Right renal cortex interstitium (tissue), 3 donors: ENCODE measurements at regions not wholly inside any gene's neighbourhood (a gene's known extent, or its start where the extent isn't known, plus 50 kb on each side); places are given as distances from the start of the nearest gene placed in this dataset.

Experiments
- DNase-seq, 3 donors: peaks; one replicate each; pipeline ENCODE4 v3.0.0-alpha.2; 2013; ENCODE audit warnings: low read depth in 3 of 3, low spot score in 2 of 3

GRCh38 chr5:61948151-61948550 is 357.9 kb upstream of the KIF2A start:
- DNase-seq, result no peak

GRCh38 chr5:61949054-61949678 is 356.8 kb upstream of the KIF2A start:
- no peak for DNase-seq

- DNase-seq, result no peak
Measured at GRCh38 chr5:61949679-61950435, 356.1 kb upstream of the KIF2A start.

GRCh38 chr5:61951295-61951694 is 354.7 kb upstream of the KIF2A start:
- DNase-seq, result no peak

GRCh38 chr5:61953913-61954312 is 352.1 kb upstream of the KIF2A start:
- DNase-seq, result no peak

- no peak for DNase-seq
Measured at GRCh38 chr5:61964201-61964600, 341.8 kb upstream of the KIF2A start.

GRCh38 chr5:61965069-61965468 is 340.9 kb upstream of the KIF2A start:
- no peak for DNase-seq

- no peak for DNase-seq
Measured at GRCh38 chr5:61965490-61965889, 340.5 kb upstream of the KIF2A start.

GRCh38 chr5:61966296-61966955 is 339.6 kb upstream of the KIF2A start:
- no peak for DNase-seq

GRCh38 chr5:61966997-61967396 is 339.0 kb upstream of the KIF2A start:
- DNase-seq, result no peak

GRCh38 chr5:61967681-61968080 is 338.3 kb upstream of the KIF2A start:
- DNase-seq, result no peak

- no peak for DNase-seq
Measured at GRCh38 chr5:61969347-61969746, 336.7 kb upstream of the KIF2A start.

GRCh38 chr5:61969755-61970154 is 336.3 kb upstream of the KIF2A start:
- no peak for DNase-seq

GRCh38 chr5:61970218-61970617 is 335.8 kb upstream of the KIF2A start:
- DNase-seq, result no peak

- DNase-seq, result no peak
Measured at GRCh38 chr5:61974680-61975079, 331.3 kb upstream of the KIF2A start.

GRCh38 chr5:61981886-61982285 is 324.1 kb upstream of the KIF2A start:
- no peak for DNase-seq

- no peak for DNase-seq
Measured at GRCh38 chr5:61991430-61991829, 314.6 kb upstream of the KIF2A start.

- no peak for DNase-seq
Measured at GRCh38 chr5:61991866-61992265, 314.1 kb upstream of the KIF2A start.

GRCh38 chr5:61993295-61993927 is 312.6 kb upstream of the KIF2A start:
- DNase-seq, result no peak

- no peak for DNase-seq
Measured at GRCh38 chr5:61994171-61994570, 311.8 kb upstream of the KIF2A start.

- DNase-seq, result no peak
Measured at GRCh38 chr5:61995486-61995885, 310.5 kb upstream of the KIF2A start.

GRCh38 chr5:61999371-61999770 is 306.6 kb upstream of the KIF2A start:
- DNase-seq, result no peak
